Breast epithelium (tissue), 3 donors: ENCODE measurements at regions not wholly inside any gene's neighbourhood (a gene's known extent, or its start where the extent isn't known, plus 50 kb on each side); places are given as distances from the start of the nearest gene placed in this dataset.

Experiments used
- CTCF ChIP-seq, 3 donors: fragments of 450-650 bp; IDR thresholded peaks; one replicate each; pipeline ENCODE4 v1.5.1; 2016 to 2017; ENCODE audit warnings: antibody characterized with exemption in 3 of 3, mild to moderate bottlenecking in 3 of 3, moderate library complexity in 3 of 3
- POLR2A ChIP-seq: fragments of 450-650 bp; IDR thresholded peaks from one replicate; pipeline ENCODE4 v1.6.1; 2016; ENCODE audit warnings: antibody characterized with exemption, mild to moderate bottlenecking, moderate library complexity
- POLR2AphosphoS5 ChIP-seq, 3 donors: sonication (generic); formaldehyde crosslinking; IDR thresholded peaks; one replicate each; pipeline ENCODE4 v1.6.1; 2017; ENCODE audit warnings: antibody characterized with exemption in 3 of 3

DNA sequence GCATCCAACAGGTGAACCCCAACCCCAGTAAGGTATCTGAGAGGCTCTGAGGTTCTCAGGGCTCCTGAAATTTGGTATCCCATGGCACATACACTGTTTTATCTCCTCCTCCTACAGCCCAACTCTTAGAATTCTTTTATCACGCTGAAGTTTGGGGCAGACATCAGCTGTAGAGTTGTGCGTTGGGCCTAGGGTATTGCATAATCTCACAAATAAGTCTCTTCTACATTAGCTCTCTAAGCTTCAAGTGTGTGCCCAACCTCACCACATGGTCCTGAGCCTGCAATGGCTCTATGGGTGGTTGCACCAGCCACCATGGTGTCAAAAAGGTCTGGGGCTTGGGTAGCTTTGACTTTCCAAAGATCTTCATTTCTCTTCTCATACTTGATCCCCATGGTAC is 603.0 kb downstream of the BUD13 start:
- TF ChIP-seq POLR2A (no peak), POLR2AphosphoS5 (IDR thresholded peaks at IDR 0.05) (no peak), CTCF (IDR thresholded peaks at IDR 0.05) (no peak)
